GM12891 (cell line): ENCODE measurements at regions not wholly inside any gene's neighbourhood (a gene's known extent, or its start where the extent isn't known, plus 50 kb on each side); places are given as distances from the start of the nearest gene placed in this dataset.

ENCODE experiments used
- PAX5 ChIP-seq: IDR thresholded peaks from 2 replicates; pipeline ENCODE4 v1.6.1; 2011; ENCODE audit warnings: low read length, moderate library complexity, mild to moderate bottlenecking; ENCODE audit not compliant: insufficient read depth, severe bottlenecking
- POLR2A ChIP-seq: IDR thresholded peaks from 2 replicates; pipeline ENCODE4 v1.6.1; 2011; ENCODE audit warnings: low read depth, low read length, control low read depth
- POLR2AphosphoS5 ChIP-seq: IDR thresholded peaks from 2 replicates; pipeline ENCODE4 v1.6.1; 2011; ENCODE audit warnings: low read depth, low read length, control low read depth
- POU2F2 ChIP-seq: IDR thresholded peaks from 2 replicates; pipeline ENCODE4 v1.6.1; 2011; ENCODE audit warnings: low read depth, mild to moderate bottlenecking, control low read depth, low read length, moderate library complexity
- SPI1 ChIP-seq: IDR thresholded peaks from 2 replicates; pipeline ENCODE4 v1.6.1; 2011; ENCODE audit warnings: low read depth, low read length, control low read depth
- TAF1 ChIP-seq: IDR thresholded peaks from 2 replicates; pipeline ENCODE4 v1.6.1; 2011; ENCODE audit warnings: low read depth, low read length, control low read depth

DNA sequence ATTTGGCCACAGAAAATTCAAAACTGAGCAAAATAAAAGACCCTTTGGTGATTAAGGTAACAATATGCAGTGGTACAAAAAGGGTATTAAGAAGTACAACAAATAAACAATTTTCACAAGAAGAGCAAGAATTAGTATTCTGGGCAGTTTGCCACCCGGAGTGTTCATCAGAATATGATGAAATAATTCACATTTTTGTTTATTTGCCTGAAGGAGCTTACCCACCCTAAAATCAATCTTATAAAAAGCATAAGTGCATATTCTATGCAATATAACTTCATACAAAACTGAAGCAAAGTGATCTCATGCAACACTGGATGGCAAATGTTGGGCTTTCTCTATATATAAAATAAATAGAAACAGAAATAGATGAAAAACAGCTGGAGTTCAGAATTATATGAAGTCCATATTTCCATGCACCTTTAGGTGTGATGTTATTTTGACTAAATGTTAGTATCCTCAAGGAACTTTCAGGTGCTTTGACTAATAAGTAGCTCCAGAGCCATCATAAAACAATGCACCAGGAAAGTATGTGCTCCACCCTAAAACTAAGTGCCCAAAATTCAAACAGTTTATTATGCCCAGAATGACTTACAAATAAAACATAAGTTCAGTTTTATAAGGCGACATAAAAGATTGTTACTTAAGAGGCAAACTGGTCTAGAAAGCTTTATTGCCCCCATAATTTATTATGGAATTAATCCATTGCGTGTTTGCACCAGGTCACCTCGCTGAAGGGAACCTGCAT lies 474.3 kb downstream of the SEMA3D start:
- no peak for TF ChIP-seq TAF1
- no peak for TF ChIP-seq SPI1
- no peak for TF ChIP-seq POLR2A
- no peak for TF ChIP-seq POLR2AphosphoS5
- no peak for TF ChIP-seq POU2F2
- TF ChIP-seq PAX5, result no peak
